Non-pigmented ciliary epithelial cell (primary cell): ENCODE measurements at regions not wholly inside any gene's neighbourhood (a gene's known extent, or its start where the extent isn't known, plus 50 kb on each side); places are given as distances from the start of the nearest gene placed in this dataset.
A peak's percentile ranks its signal among the peaks of the same experiment; 100 is the strongest.
"Not testable (repeated sequence)": the region's sequence is repeated elsewhere in the genome, so short reads cannot be mapped to it uniquely, and the experiment has no call there.

Experiments
- DNase-seq: peaks from one replicate; pipeline ENCODE4 v3.0.0-alpha.2; 2010; ENCODE audit warnings: low read depth

DNA sequence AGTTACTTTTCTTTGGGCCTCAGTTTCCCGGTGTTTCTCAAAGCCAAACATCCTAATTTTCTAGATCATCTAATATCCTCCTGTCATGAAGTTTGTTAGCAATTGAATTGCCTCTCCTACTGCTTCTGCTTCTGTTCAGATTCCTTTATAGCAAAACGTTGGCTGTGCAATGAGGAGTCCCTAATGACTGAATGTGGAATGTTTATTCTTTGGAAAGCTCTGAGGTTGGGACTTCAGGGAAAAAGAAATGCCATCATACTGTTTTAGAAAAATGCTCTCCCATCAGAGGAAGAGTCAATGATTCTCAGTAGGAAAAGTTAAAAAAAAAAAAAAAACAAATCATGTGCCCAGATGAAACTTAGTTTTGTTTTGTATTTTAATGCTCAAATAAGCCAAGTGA lies 268.7 kb upstream of the PAPPA start:
- DNase-seq, result no peak

GRCh38 chr9:115888131-115888530 lies 265.5 kb upstream of the PAPPA start:
- DNase-seq, result no peak

GRCh38 chr9:115891929-115892328 lies 261.7 kb upstream of the PAPPA start:
- DNase-seq, result peak; percentile 44

GRCh38 chr9:115898478-115898877 lies 255.1 kb upstream of the PAPPA start:
- DNase-seq, result not testable (repeated sequence)

DNA sequence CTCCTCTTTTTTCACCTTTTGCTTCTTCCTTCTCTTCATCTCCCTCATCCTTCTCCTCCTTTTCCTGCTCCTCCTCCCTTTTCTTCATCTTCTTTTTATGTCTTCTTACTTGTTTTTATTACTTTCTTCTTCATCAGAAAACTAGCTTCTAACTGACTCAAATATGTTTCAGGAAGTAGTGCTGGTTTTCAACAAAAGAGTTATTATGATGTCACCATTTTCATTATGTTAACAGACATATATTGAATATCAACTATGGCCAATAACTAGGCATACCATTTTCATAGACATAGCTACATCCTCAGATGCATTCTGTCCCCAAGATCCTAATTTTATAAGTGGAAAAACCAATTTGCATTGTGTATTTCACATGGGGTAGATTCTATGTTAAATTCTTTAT lies 252.9 kb upstream of the PAPPA start:
- DNase-seq, result no peak

DNA sequence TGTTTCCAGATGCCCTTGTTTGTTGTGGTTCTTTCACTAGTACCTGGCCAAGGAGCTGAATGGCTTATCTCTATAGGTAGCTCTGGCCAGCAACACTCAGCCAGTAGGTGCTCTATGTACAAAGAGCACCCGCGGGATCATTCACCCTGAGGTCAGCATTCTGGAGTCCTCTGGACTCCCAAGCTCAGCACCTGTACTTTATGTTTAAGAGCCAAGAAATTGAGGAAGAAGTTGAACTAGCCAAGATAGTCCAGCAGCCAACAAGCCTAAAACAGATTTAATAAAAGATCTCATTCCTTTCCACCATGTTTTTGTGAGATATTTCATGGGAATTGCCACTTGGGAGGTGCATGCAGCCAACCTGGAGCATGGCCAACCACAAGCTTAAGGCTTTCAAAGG lies 242.6 kb upstream of the PAPPA start:
- DNase-seq, result no peak

DNA sequence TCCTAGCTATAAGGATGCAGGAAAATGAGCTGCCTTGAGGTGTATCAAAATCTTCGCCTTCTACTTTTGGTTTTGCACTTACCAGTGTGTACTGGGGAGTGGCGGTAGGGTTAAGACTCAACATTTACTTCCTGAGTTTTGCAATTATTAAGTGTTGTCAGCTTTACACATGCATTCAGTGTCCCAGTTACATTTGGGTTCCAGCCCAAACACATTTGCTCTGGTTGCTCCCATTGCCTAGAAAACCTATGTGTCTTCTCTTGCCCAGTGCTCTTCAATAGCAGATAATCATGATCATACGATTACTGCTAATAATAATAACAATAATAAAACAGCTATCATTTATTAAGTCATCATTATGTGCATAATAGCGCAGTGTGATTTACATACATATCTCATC lies 241.5 kb upstream of the PAPPA start:
- DNase-seq, result no peak

- no peak for DNase-seq
Observed at GRCh38 chr9:115913696-115914095, 239.9 kb upstream of the PAPPA start.

DNA sequence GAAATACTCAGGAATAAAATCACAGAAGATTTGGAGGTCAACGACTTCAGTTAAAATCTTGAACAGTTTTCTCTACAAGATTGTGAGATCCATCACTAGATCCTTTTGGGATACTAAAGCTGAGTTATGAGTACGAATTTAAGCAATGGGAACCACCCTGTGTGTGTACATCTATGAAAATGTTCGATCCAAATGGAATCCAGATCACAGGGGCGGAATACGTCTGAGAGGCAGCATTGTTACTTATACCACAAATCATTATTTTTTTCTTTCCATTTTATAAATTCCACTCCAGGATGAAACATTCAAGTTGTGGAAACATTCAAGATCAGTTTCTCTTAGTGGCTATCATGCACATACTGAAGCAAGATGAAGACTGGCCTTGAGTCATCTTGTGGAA lies 239.3 kb upstream of the PAPPA start:
- DNase-seq, result no peak

- DNase-seq, result no peak
Observed at GRCh38 chr9:115921301-115921700, 232.3 kb upstream of the PAPPA start.

GRCh38 chr9:115922444-115922843 lies 231.1 kb upstream of the PAPPA start:
- no peak for DNase-seq

GRCh38 chr9:115923410-115923809 lies 230.2 kb upstream of the PAPPA start:
- no peak for DNase-seq

GRCh38 chr9:115923903-115924668 lies 229.5 kb upstream of the PAPPA start:
- DNase-seq, result peak; percentile 85

GRCh38 chr9:115924669-115924987 lies 229.0 kb upstream of the PAPPA start:
- DNase-seq, result no peak

GRCh38 chr9:115925424-115925823 lies 228.2 kb upstream of the PAPPA start:
- no peak for DNase-seq

GRCh38 chr9:115930472-115930871 lies 223.1 kb upstream of the PAPPA start:
- no peak for DNase-seq

- DNase-seq, result no peak
Observed at GRCh38 chr9:115938479-115938878, 215.1 kb upstream of the PAPPA start.

DNA sequence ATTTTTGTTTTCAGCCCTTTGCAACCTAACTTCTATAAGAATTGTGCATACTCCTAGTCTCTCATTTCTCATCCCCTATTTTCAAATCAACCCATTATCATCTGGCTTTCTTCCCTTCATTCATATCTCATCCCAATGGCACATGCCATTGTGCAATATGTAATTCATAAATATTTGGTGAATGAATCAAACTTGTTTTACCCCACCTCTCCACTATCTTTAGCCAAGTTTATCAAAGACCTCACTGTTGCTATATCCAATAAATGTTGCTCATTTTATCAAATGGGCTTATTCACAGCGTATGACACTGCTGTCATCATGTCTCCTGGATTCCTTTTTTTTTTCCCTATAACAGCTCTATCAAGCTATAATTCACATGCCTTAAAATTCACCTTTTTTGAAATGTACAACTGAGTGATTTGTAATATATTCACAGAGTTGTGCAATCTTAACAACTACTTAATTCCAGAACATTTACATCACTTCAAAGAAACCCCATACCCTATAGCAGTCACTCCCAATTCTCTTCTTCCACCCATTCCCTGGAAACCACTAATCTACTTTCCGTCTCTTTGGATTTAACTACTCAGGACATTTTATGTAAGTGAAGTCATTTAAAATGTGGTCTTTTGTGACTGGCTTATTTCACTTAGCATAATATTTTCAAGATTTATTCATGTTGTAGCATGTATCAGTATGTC lies 214.4 kb upstream of the PAPPA start:
- peak; percentile 88 for DNase-seq

GRCh38 chr9:115941561-115942315 lies 211.9 kb upstream of the PAPPA start:
- DNase-seq, result no peak

DNA sequence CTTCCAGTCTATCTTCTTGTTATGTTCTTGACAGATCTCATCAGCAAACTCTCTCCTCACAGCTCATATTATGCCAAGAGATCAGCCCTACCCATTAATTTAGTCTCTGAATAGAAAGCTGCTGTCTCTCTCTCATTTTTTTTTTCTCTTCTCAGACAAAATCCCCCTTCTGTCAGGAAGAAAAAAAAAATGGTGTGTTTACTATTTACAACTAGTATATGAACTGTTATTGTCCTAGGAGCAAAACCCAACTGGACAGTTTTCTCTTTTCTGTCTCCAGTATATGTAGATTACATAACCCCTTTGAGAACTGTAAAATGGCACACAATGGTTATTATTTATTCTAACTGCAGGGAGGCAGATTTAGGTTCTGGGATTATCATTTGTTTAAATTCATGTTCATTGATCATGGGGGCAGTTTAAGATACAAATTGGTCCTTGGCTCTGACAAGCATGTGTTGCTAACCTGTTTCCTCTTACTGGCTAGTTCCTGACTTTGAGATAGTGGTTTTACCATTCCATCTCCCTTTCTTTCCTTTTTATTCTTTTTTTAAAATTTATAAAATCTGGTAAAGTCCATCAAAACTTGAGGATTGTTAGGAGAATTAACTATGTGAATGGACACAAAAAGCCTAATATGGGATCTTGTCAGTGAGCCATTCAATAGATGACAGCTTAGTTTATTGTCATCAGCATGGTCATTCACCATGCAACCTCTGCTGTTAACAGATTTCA lies 210.0 kb upstream of the PAPPA start:
- no peak for DNase-seq

- DNase-seq, result peak; percentile 99
Observed at GRCh38 chr9:115944166-115944948, 209.2 kb upstream of the PAPPA start.

GRCh38 chr9:115945009-115945431 lies 208.6 kb upstream of the PAPPA start:
- no peak for DNase-seq
